CD4-positive, CD25-positive, alpha-beta regulatory T cell (primary cell): ENCODE measurements at regions not wholly inside any gene's neighbourhood (a gene's known extent, or its start where the extent isn't known, plus 50 kb on each side); places are given as distances from the start of the nearest gene placed in this dataset.
"Not testable (repeated sequence)": the region's sequence is repeated elsewhere in the genome, so short reads cannot be mapped to it uniquely, and the experiment has no call there.

Experiments used
- ATAC-seq, 2 donors: fragments of 150-1000 bp; cut with Tn5 transposase; one replicate each; pipeline ENCODE4 v1.10.0; 2021; ENCODE audit warnings: low read depth in 2 of 2, moderate number of reproducible peaks in 2 of 2, moderate library complexity in 1 of 2
- DNase-seq, 3 donors: peaks; one replicate each; pipeline versions ENCODE4 v3.0.0 to v3.0.0-alpha.2; 2012 to 2022; ENCODE audit warnings: mixed read lengths in 1 of 3
- H3K27ac ChIP-seq: one replicate; pipeline ENCODE4 v1.7.0; 2013; ENCODE audit warnings: mild to moderate bottlenecking, low read length; ENCODE audit not compliant: insufficient read depth, poor library complexity, severe bottlenecking
- H3K27me3 ChIP-seq: one replicate; pipeline ENCODE4 v1.7.0; 2013; ENCODE audit warnings: low read length; ENCODE audit not compliant: control insufficient read depth, insufficient read depth
- H3K36me3 ChIP-seq: one replicate; pipeline ENCODE4 v1.7.0; 2013; ENCODE audit warnings: mild to moderate bottlenecking, low read length, moderate library complexity; ENCODE audit not compliant: control insufficient read depth, insufficient read depth
- H3K4me1 ChIP-seq: 2 replicates; pipeline ENCODE4 v1.7.0; 2013; ENCODE audit warnings: mild to moderate bottlenecking, low read length; ENCODE audit not compliant: insufficient read depth, control insufficient read depth, poor library complexity, severe bottlenecking
- H3K4me3 ChIP-seq: one replicate; pipeline ENCODE4 v1.7.0; 2013; ENCODE audit warnings: low read depth, mild to moderate bottlenecking, low read length, moderate library complexity
- H3K9me3 ChIP-seq, 2 experiments: 1 replicate in 1 of 2; 2 replicates in 1 of 2; pipeline ENCODE4 v1.7.0; 2013; ENCODE audit warnings: low read length in 2 of 2, mild to moderate bottlenecking in 1 of 2, moderate library complexity in 1 of 2; ENCODE audit not compliant: control insufficient read depth in 2 of 2
- H3K27ac Mint-ChIP-seq, 3 donors: one replicate each; pipeline ENCODE4 v1.8.0; 2020 to 2022; ENCODE audit warnings: mild to moderate bottlenecking in 3 of 3, mixed read lengths in 3 of 3, moderate library complexity in 2 of 3
- H3K27me3 Mint-ChIP-seq: one replicate; pipeline ENCODE4 v1.8.0; 2022; ENCODE audit warnings: mild to moderate bottlenecking, mixed read lengths
- H3K36me3 Mint-ChIP-seq: one replicate; pipeline ENCODE4 v1.8.0; 2020; ENCODE audit warnings: mixed read lengths
- H3K4me1 Mint-ChIP-seq, 4 donors: one replicate each; pipeline ENCODE4 v1.8.0; 2020 to 2022; ENCODE audit warnings: mixed read lengths in 4 of 4, mild to moderate bottlenecking in 1 of 4
- H3K4me3 Mint-ChIP-seq, 4 donors: one replicate each; pipeline ENCODE4 v1.8.0; 2020 to 2022; ENCODE audit warnings: mild to moderate bottlenecking in 4 of 4, mixed read lengths in 4 of 4, moderate library complexity in 3 of 4
- H3K9me3 Mint-ChIP-seq, 7 donors: one replicate each; pipeline ENCODE4 v1.8.0; 2020 to 2022; ENCODE audit warnings: mixed read lengths in 7 of 7, mild to moderate bottlenecking in 3 of 7, moderate library complexity in 2 of 7

DNA sequence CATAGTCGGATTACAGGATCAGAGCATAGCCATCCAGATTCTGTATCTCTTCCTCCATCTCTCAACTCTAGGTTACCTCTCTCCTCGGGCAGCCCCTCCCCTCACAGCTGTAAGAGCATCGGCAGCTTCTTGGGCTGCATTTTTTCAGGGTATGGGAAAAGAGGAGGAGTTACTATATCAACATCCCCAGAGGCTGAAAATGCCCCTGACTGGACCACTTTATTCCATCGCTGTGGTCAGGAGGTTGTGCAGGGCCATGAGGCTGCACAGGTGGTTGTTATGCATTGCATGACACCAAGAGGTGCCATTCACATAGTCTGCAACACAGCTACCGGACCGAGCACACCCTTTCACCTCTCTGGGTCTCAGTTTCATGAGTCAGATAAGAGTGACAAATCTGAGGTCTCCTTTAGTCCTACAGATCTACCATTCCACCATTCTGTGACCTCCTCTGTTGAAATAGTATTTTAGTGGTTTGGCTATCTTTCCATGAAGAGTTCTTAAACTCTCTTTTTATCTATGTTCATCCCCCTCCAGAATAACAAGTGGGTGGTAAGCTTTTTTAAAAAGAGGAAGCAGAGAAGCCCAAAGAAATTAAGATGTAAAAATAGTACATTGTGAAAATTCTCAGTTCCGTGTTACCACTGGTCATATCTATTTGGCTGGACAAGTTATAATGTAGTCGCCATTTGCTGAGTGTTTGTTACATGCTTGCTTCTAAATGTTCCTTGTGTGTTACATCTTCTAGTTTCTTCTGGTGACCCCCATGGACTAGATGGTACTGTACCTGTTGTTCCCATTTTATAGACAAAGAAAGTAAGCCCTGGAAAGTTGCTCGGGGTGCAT is 56.6 kb upstream of the SLC1A4 start:
- ATAC-seq = peak in 1 of 2 donors; percentile 61
- Histone ChIP-seq H3K4me1 (no peaks in the 10 kb centered on the region), H3K27me3 (no peaks in the 10 kb centered on the region), H3K4me3 (no peak overlapping the region), H3K27ac (no peak overlapping the region), H3K9me3 (no peaks in the 10 kb centered on the region), H3K36me3 (no peaks in the 10 kb centered on the region)
- no peak overlapping the region for H3K4me3 Mint-ChIP-seq
- no peaks in the 10 kb centered on the region for H3K36me3 Mint-ChIP-seq
- H3K27me3 Mint-ChIP-seq = no peaks in the 10 kb centered on the region
- peaks cover 0 to 7% (median 0%) of the 10 kb centered on the region in 4 donors for H3K4me1 Mint-ChIP-seq
- H3K27ac Mint-ChIP-seq = no peak overlapping the region
- H3K9me3 Mint-ChIP-seq = peaks cover 0 to under 1% (median 0%) of the 10 kb centered on the region in 7 donors
- DNase-seq = no peak

DNA sequence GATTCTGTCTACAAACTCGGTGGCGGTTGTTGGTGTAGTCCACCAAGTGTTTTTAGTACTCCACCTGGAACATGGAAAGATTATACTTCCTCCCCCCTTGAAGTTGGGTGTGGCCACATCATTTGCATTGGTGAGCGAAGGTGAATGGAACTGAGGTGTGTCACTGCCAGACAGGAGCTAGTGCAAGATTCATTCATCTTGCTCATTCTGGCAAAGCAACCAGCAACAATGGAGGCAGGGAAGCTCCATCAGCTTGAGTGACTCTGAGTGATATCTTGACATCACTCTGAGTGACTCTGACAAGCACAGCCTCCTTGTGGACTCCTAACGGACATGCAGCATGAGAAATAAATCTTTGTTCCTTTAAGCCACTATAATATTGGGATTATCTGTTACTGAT is 54.7 kb upstream of the SLC1A4 start:
- Mint-ChIP-seq H3K4me1 (peaks cover 6 to 16% (median 11%) of the 10 kb centered on the region in 4 donors), H3K4me3 (no peak overlapping the region)
- no peak overlapping the region for H3K27ac ChIP-seq

DNA sequence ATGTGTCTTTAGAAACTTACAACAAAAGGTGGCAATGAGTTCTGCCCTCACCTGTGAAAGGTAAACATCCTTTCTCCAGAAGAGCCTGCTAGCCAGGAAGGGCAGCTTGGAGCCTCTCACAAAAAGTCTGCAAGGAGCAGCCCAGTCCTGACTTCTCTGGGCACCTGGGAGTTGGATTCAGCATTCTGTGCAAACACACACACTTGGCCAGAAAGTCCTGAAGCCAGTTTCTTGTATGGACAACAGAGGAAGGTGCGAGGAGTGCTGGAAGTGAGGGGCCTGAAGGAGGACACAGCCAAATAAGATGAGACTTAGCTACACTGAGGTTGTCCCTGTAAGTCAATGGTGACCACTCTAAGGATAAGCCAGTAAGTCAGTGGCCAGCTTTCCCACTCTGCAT is 52.4 kb upstream of the SLC1A4 start:
- Histone ChIP-seq H3K4me1 (peaks cover 10% of the 10 kb centered on the region), H3K36me3 (no peaks in the 10 kb centered on the region), H3K4me3 (no peak overlapping the region), H3K27ac (no peak overlapping the region), H3K27me3 (no peaks in the 10 kb centered on the region), H3K9me3 (no peaks in the 10 kb centered on the region)
- no peaks in the 10 kb centered on the region for H3K36me3 Mint-ChIP-seq
- peak overlapping the region in 1 of 3 donors; percentile 26 for H3K27ac Mint-ChIP-seq
- DNase-seq (no peak), ATAC-seq (no peak)
- no peaks in the 10 kb centered on the region for H3K9me3 Mint-ChIP-seq
- no peaks in the 10 kb centered on the region for H3K27me3 Mint-ChIP-seq
- H3K4me1 Mint-ChIP-seq = peaks cover 12 to 19% (median 15%) of the 10 kb centered on the region in 4 donors
- H3K4me3 Mint-ChIP-seq = peak overlapping the region in 1 of 4 donors; percentile 2

More for the DNA sequence above, 54.7 kb upstream of the SLC1A4 start:
- Mint-ChIP-seq H3K9me3 (no peaks in the 10 kb centered on the region), H3K27me3 (no peaks in the 10 kb centered on the region), H3K36me3 (no peaks in the 10 kb centered on the region), H3K27ac (no peak overlapping the region)
- no peak for ATAC-seq
- Histone ChIP-seq H3K9me3 (no peaks in the 10 kb centered on the region), H3K4me1 (peaks cover 4% of the 10 kb centered on the region), H3K4me3 (no peak overlapping the region), H3K27me3 (no peaks in the 10 kb centered on the region), H3K36me3 (no peaks in the 10 kb centered on the region)
- DNase-seq = no peak

DNA sequence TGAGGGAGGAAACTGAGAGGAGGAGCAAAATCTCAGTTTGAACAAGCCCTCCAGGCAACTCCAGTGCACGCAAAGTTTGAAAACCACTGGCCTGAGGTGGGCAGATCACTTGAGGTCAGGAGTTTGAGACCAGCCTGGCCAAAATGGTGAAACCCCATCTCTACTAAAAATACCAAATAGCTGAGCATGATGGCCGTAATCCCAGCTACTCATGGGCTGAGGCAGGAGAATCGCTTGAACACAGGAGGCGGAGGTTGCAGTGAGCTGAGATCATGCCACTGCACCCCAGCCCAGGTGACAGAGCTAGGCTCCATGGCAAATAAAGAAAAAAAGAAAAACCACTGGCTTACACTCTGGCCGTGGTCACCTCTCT is 51.9 kb upstream of the SLC1A4 start:
- H3K36me3 ChIP-seq, ATAC-seq, H3K4me3 ChIP-seq, H3K36me3 Mint-ChIP-seq, DNase-seq, H3K27ac ChIP-seq, H3K9me3 ChIP-seq, H3K9me3 Mint-ChIP-seq, H3K27ac Mint-ChIP-seq, H3K27me3 Mint-ChIP-seq, H3K27me3 ChIP-seq, H3K4me3 Mint-ChIP-seq: not testable (repeated sequence)
- peaks cover 10% of the 10 kb centered on the region for H3K4me1 ChIP-seq
- peaks cover 15 to 21% (median 15%) of the 10 kb centered on the region in 4 donors for H3K4me1 Mint-ChIP-seq

DNA sequence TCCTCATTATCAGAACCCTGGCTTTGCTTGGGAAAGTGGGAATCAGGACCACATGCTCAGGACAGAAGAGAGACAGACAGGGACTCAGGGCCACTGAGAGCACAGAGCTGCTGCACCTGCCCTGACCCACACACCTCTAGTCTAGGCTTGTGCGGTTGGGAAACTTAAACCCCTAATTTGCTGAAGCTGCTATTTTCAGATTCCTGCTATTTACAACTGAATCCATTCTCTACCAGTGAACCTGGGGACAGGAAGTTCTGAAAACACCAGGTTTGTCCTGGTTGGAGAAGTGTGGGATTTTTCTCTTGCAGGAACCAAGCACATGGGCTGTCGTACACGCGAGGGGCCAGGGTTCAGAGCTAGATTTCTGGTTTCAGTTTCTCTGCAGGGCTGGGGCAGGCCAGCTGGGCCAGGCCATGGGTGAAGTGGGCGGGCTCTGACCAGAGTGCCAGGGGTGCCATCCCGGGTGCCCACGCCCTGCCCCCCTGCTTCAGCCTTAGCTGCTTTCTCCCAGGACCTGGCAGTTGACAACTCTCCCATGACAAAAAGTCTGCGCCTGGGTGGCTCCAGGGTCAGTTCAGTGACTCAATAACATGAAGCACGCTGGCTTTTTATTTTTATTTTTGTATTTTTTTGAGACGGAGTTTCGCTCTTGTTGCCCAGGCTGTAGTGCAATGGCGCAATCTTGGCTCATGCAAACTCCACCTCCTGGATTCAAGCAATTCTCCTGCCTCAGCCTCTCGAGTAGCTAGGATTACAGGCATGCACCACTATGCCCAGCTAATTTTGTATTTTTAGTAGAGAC is 51.3 kb upstream of the SLC1A4 start:
- DNase-seq = no peak
- Histone ChIP-seq H3K27me3 (no peaks in the 10 kb centered on the region), H3K27ac (no peak overlapping the region), H3K4me3 (peak overlapping the region; percentile 29), H3K4me1 (peaks cover 10% of the 10 kb centered on the region), H3K9me3 (no peaks in the 10 kb centered on the region), H3K36me3 (no peaks in the 10 kb centered on the region)
- H3K36me3 Mint-ChIP-seq = no peaks in the 10 kb centered on the region
- no peaks in the 10 kb centered on the region for H3K27me3 Mint-ChIP-seq
- H3K4me3 Mint-ChIP-seq = no peak overlapping the region
- H3K27ac Mint-ChIP-seq = peak overlapping the region in 1 of 3 donors; percentile 90
- ATAC-seq = no peak
- H3K4me1 Mint-ChIP-seq = peaks cover 15 to 21% (median 16%) of the 10 kb centered on the region in 4 donors
- H3K9me3 Mint-ChIP-seq = no peaks in the 10 kb centered on the region

DNA sequence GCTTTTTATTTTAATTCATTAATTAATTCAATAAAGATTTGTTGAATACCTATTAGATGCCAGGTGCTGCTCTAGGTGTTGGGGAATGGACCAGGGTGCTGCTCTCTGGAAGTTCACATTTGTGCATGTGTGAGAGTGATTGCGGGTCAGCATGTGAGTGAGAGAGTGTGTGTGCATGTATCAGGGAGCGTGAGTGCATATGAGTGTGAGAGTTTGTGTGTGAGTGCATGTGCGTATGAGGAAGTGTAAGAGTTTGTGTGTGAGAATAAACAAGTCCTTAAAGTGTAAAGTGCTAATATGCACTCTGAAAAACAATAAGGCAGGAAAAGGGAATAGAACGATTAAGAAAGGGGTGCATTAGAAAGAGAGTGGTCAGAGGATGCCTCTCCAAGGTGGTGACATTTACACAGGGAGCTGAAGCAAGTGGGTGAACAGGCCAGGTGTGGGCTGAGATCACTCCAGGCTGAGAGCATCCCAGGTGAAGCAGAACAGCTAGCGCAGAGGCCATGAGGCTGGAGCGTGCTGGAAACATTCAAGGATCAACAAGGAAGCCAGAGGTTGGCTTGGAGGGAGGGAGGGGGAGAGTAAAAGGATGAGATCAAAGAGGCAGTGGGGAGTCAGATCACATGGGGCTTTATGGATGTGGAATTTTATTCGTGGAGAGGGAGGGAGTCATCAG is 50.5 kb upstream of the SLC1A4 start:
- H3K9me3 ChIP-seq = no peaks in the 10 kb centered on the region
- H3K4me1 Mint-ChIP-seq = peaks cover 15 to 21% (median 16%) of the 10 kb centered on the region in 4 donors
- ATAC-seq (no peak), DNase-seq (no peak)
- no peaks in the 10 kb centered on the region for H3K9me3 Mint-ChIP-seq
- no peaks in the 10 kb centered on the region for H3K27me3 Mint-ChIP-seq
- no peaks in the 10 kb centered on the region for H3K36me3 ChIP-seq
- H3K4me3 ChIP-seq = peak overlapping the region; percentile 63
- no peaks in the 10 kb centered on the region for H3K27me3 ChIP-seq
- no peaks in the 10 kb centered on the region for H3K36me3 Mint-ChIP-seq
- peak overlapping the region; percentile 90 to 94 (median 91) for H3K27ac Mint-ChIP-seq
- peaks cover 10% of the 10 kb centered on the region for H3K4me1 ChIP-seq
- no peak overlapping the region for H3K27ac ChIP-seq
- peak overlapping the region in 2 of 4 donors; percentile 75 to 85 for H3K4me3 Mint-ChIP-seq

DNA sequence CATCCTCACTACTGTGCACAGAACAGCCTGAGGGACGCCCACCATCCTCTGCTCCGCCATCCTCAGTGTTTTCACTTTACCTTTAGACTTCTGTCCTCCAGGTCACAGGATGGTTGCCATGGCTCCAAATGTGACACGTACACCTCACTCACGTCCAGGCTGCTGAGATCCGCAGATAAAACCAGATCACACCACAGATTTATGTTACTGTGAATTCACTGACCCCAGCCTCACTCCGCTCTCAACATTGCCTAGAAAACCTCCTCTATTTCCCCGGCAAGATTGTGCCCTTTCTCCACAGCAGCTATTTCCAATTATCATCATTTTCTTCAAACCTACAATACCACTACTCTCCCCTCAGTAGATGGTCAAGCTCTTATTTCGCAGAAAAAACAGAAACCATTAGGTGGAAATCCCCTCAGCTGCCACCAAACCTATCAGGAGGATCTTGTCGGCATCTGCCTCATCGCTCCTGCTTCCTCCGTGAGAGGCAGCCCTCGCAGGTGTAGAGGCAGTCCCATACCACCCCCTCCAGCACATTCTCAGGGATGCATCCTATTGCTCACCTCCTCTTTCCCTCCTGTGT is 49.8 kb upstream of the SLC1A4 start:
- no peaks in the 10 kb centered on the region for H3K36me3 Mint-ChIP-seq
- Histone ChIP-seq H3K27me3 (no peaks in the 10 kb centered on the region), H3K4me1 (peaks cover 10% of the 10 kb centered on the region), H3K27ac (no peak overlapping the region), H3K4me3 (peak overlapping the region; percentile 63), H3K9me3 (no peaks in the 10 kb centered on the region), H3K36me3 (no peaks in the 10 kb centered on the region)
- no peaks in the 10 kb centered on the region for H3K27me3 Mint-ChIP-seq
- H3K4me1 Mint-ChIP-seq = peaks cover 15 to 24% (median 20%) of the 10 kb centered on the region in 4 donors
- peak overlapping the region; percentile 90 to 94 (median 91) for H3K27ac Mint-ChIP-seq
- ATAC-seq (peak in 1 of 2 donors; percentile 60), DNase-seq (no peak)
- H3K4me3 Mint-ChIP-seq = peak overlapping the region in 3 of 4 donors; percentile 75 to 85 (median 78)
- H3K9me3 Mint-ChIP-seq = no peaks in the 10 kb centered on the region
